ENCODE measurements at regions not wholly inside any gene's neighbourhood (a gene's known extent, or its start where the extent isn't known, plus 50 kb on each side); places are given as distances from the start of the nearest gene placed in this dataset.

- H3K4me3 ChIP-seq: no peak overlapping the region
- TF ChIP-seq POLR2A (IDR thresholded peaks at IDR 0.05) (no peak), CTCF (IDR thresholded peaks at IDR 0.05) (no peak), POLR2AphosphoS5 (IDR thresholded peaks at IDR 0.05) (no peak), EP300 (IDR thresholded peaks at IDR 0.05) (no peak)
- no peaks in the 10 kb centered on the region for H3K9me3 ChIP-seq
- no peak for ATAC-seq
- no peak overlapping the region for H3K27ac ChIP-seq
- no peaks in the 10 kb centered on the region for H3K4me1 ChIP-seq
- no peaks in the 10 kb centered on the region for H3K27me3 ChIP-seq
- 36 to 37% methylated on average over 3 of the region's 3 CpGs for WGBS, 2 donors (ENCODE audit: low coverage in 1 of 2)
- H3K36me3 ChIP-seq: no peaks in the 10 kb centered on the region
Observed at GRCh38 chr3:80239301-80239700, 471.5 kb upstream of the ROBO1 start.

GRCh38 chr3:80238606-80239005, 470.8 kb upstream of the ROBO1 start:
- no peak for ATAC-seq
- Histone ChIP-seq H3K4me3 (no peak overlapping the region), H3K27ac (no peak overlapping the region), H3K4me1 (no peaks in the 10 kb centered on the region), H3K36me3 (no peaks in the 10 kb centered on the region), H3K27me3 (no peaks in the 10 kb centered on the region), H3K9me3 (no peaks in the 10 kb centered on the region)
- no peak for TF ChIP-seq POLR2A (IDR thresholded peaks at IDR 0.05)
- TF ChIP-seq POLR2AphosphoS5 (IDR thresholded peaks at IDR 0.05): no peak
- no peak for TF ChIP-seq EP300 (IDR thresholded peaks at IDR 0.05)
- TF ChIP-seq CTCF (IDR thresholded peaks at IDR 0.05): no peak
- 23 to 33% methylated on average over 1 of the region's 1 CpG for WGBS, 2 donors (ENCODE audit: low coverage in 1 of 2)

DNA sequence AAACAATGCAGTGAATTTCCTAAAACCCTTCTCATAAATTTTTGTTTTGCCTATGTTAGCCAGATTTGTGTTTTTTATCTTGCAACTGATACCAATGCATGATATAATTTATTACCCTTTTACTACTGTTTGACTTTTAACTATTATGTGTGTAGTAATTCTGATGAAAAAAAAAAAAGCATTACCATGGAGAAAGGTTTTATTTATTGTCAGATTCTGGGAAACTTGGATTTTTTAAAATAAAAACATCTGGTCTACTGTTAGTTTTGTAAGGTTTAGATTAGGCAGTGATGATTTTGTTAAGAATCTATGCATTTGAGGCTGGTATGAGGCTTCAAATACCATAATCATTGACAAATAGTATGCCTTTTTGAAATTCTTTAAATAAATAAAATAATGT, 470.4 kb upstream of the ROBO1 start:
- H3K36me3 ChIP-seq: no peaks in the 10 kb centered on the region
- H3K27ac ChIP-seq: no peak overlapping the region
- ATAC-seq: no peak
- H3K4me3 ChIP-seq: no peak overlapping the region
- H3K27me3 ChIP-seq: no peaks in the 10 kb centered on the region
- TF ChIP-seq POLR2AphosphoS5 (IDR thresholded peaks at IDR 0.05) (no peak), CTCF (IDR thresholded peaks at IDR 0.05) (no peak), EP300 (IDR thresholded peaks at IDR 0.05) (no peak), POLR2A (IDR thresholded peaks at IDR 0.05) (no peak)
- H3K9me3 ChIP-seq: no peaks in the 10 kb centered on the region
- no peaks in the 10 kb centered on the region for H3K4me1 ChIP-seq

DNA sequence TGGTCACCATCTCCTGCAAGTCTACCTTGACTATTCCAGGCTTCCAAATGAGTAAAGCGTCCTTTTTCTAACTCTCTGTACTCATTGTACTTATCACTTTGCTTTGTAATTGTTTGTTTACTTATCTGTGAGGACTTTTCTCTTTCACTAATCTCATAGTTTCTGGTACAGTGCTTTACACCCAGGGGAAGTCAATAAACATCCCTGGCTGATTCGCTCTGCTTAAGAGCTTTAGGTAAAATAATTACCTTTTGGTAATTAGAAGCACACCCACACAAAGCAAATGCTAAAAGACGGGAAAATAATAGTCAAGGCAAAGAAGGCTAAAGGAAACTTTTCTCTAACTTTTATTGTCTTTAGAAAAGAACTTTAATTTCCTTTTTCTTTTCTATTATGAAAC, 466.9 kb upstream of the ROBO1 start:
- Histone ChIP-seq H3K27me3 (no peaks in the 10 kb centered on the region), H3K36me3 (no peaks in the 10 kb centered on the region), H3K27ac (no peak overlapping the region), H3K9me3 (no peaks in the 10 kb centered on the region), H3K4me3 (no peak overlapping the region), H3K4me1 (no peaks in the 10 kb centered on the region)
- 70 to 80% methylated on average over 3 of the region's 3 CpGs for WGBS, 2 donors (ENCODE audit: low coverage in 1 of 2)
- ATAC-seq: no peak
- TF ChIP-seq POLR2A (IDR thresholded peaks at IDR 0.05): no peak
- TF ChIP-seq POLR2AphosphoS5 (IDR thresholded peaks at IDR 0.05): no peak
- TF ChIP-seq EP300 (IDR thresholded peaks at IDR 0.05): no peak
- no peak for TF ChIP-seq CTCF (IDR thresholded peaks at IDR 0.05)

- H3K9me3 ChIP-seq: no peaks in the 10 kb centered on the region
- no peaks in the 10 kb centered on the region for H3K27me3 ChIP-seq
- no peak for TF ChIP-seq CTCF (IDR thresholded peaks at IDR 0.05)
- no peak for TF ChIP-seq POLR2AphosphoS5 (IDR thresholded peaks at IDR 0.05)
- no peak for TF ChIP-seq EP300 (IDR thresholded peaks at IDR 0.05)
- no peak for TF ChIP-seq POLR2A (IDR thresholded peaks at IDR 0.05)
- no peak overlapping the region for H3K27ac ChIP-seq
- no peak overlapping the region for H3K4me3 ChIP-seq
- WGBS, 2 donors (ENCODE audit: low coverage in 1 of 2): 60 to 86% methylated on average over 1 of the region's 2 CpGs
- H3K4me1 ChIP-seq: no peaks in the 10 kb centered on the region
- no peak for ATAC-seq
- H3K36me3 ChIP-seq: no peaks in the 10 kb centered on the region
Observed at GRCh38 chr3:80233576-80233975, 465.8 kb upstream of the ROBO1 start.

Measured in gastroesophageal sphincter (tissue), 4 donors.